GM21717 (cell line): ENCODE measurements at regions not wholly inside any gene's neighbourhood (a gene's known extent, or its start where the extent isn't known, plus 50 kb on each side); places are given as distances from the start of the nearest gene placed in this dataset.
A peak's percentile ranks its signal among the peaks of the same experiment; 100 is the strongest.
"Not testable (repeated sequence)": the region's sequence is repeated elsewhere in the genome, so short reads cannot be mapped to it uniquely, and the experiment has no call there.

Source experiments
- ATAC-seq: cut with Tn5 transposase; IDR thresholded peaks from one replicate; pipeline ENCODE4 v1.9.1; 2021; ENCODE audit warnings: mild to moderate bottlenecking, moderate library complexity; ENCODE audit not compliant: unreplicated experiment

- no peak for ATAC-seq
These were observed 224.5 kb upstream of the CENPE start for GRCh38 chr4:103422467-103423219.

GRCh38 chr4:103415801-103416200 is 217.7 kb upstream of the CENPE start:
- no peak for ATAC-seq

GRCh38 chr4:103412646-103413045 is 214.5 kb upstream of the CENPE start:
- not testable (repeated sequence) for ATAC-seq

GRCh38 chr4:103410386-103410785 is 212.2 kb upstream of the CENPE start:
- ATAC-seq, result no peak

- ATAC-seq, result peak; percentile 48
These were observed 207.3 kb upstream of the CENPE start for GRCh38 chr4:103405415-103405814.

- no peak for ATAC-seq
These were observed 205.5 kb upstream of the CENPE start for GRCh38 chr4:103403619-103404018.

- ATAC-seq, result no peak
These were observed 204.1 kb upstream of the CENPE start for GRCh38 chr4:103402198-103402597.

GRCh38 chr4:103400405-103400804 is 202.3 kb upstream of the CENPE start:
- peak; percentile 78 for ATAC-seq

GRCh38 chr4:103397541-103397940 is 199.4 kb upstream of the CENPE start:
- no peak for ATAC-seq

- ATAC-seq, result not testable (repeated sequence)
These were observed 189.4 kb upstream of the CENPE start for GRCh38 chr4:103387508-103388011.

GRCh38 chr4:103385565-103385964 is 187.4 kb upstream of the CENPE start:
- not testable (repeated sequence) for ATAC-seq

GRCh38 chr4:103375278-103375677 is 177.1 kb upstream of the CENPE start:
- ATAC-seq, result no peak

- ATAC-seq, result no peak
These were observed 176.6 kb upstream of the CENPE start for GRCh38 chr4:103374758-103375157.

GRCh38 chr4:103374306-103374705 is 176.2 kb upstream of the CENPE start:
- no peak for ATAC-seq

- ATAC-seq, result no peak
These were observed 173.9 kb upstream of the CENPE start for GRCh38 chr4:103372002-103372558.

- ATAC-seq, result no peak
These were observed 172.2 kb upstream of the CENPE start for GRCh38 chr4:103370336-103370735.

- ATAC-seq, result no peak
These were observed 167.1 kb upstream of the CENPE start for GRCh38 chr4:103365285-103365684.

GRCh38 chr4:103364083-103364482 is 165.9 kb upstream of the CENPE start:
- no peak for ATAC-seq

GRCh38 chr4:103361926-103362325 is 163.8 kb upstream of the CENPE start:
- no peak for ATAC-seq

GRCh38 chr4:103359900-103360299 is 161.8 kb upstream of the CENPE start:
- ATAC-seq, result no peak

GRCh38 chr4:103354006-103354405 is 155.9 kb upstream of the CENPE start:
- no peak for ATAC-seq

GRCh38 chr4:103329642-103330041 is 131.5 kb upstream of the CENPE start:
- ATAC-seq, result no peak
